Fibroblast of mammary gland (primary cell): ENCODE measurements at regions not wholly inside any gene's neighbourhood (a gene's known extent, or its start where the extent isn't known, plus 50 kb on each side); places are given as distances from the start of the nearest gene placed in this dataset.

Experiments used
- DNase-seq: peaks from one replicate; pipeline ENCODE4 v3.0.0-alpha.2; 2010; ENCODE audit warnings: low read depth
- H3K4me3 ChIP-seq: 2 replicates; pipeline ENCODE4 v1.5.1; 2011; ENCODE audit warnings: low read depth, mild to moderate bottlenecking, low read length, moderate library complexity; ENCODE audit not compliant: control insufficient read depth
- TF ChIP-seq, protein P1 (sequence below): conservative IDR thresholded peaks from 2 replicates; pipeline ENCODE4 v1.5.1; 2011; ENCODE audit warnings: low read depth, low read length, inconsistent platforms; ENCODE audit not compliant: control insufficient read depth, insufficient read depth

DNA sequence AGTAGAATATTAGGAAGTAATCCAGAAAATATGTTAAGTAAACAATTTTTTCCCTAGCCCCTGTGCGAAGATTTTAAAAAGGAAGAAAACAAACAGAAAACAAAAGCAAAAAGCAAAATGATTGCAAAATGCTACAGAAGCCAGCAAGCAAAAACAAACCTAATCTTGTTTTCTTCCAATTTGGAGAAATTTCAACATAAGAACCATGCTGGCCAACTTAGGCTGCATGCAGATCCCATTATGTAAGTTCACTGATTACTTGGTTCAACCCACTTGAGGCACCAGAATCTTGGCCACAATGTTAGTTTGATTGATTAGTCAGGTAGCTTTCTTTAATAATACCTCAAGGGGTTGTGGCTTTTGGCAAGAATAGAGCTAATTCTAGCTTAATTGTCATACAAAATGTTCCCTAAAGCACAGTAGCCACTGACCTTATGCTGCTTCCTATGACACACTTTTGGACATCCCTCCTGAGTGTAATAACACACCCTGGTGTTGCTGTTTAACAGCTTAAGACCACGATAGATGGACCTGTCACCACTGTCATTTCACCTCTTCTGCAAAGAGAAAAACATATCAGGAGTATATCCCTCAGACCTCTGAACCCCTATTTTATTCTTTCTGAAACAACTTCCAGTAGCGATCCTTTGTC lies 2342.1 kb downstream of the PCDH7 start:
- DNase-seq: peak; percentile 25
- TF ChIP-seq, protein P1, sequence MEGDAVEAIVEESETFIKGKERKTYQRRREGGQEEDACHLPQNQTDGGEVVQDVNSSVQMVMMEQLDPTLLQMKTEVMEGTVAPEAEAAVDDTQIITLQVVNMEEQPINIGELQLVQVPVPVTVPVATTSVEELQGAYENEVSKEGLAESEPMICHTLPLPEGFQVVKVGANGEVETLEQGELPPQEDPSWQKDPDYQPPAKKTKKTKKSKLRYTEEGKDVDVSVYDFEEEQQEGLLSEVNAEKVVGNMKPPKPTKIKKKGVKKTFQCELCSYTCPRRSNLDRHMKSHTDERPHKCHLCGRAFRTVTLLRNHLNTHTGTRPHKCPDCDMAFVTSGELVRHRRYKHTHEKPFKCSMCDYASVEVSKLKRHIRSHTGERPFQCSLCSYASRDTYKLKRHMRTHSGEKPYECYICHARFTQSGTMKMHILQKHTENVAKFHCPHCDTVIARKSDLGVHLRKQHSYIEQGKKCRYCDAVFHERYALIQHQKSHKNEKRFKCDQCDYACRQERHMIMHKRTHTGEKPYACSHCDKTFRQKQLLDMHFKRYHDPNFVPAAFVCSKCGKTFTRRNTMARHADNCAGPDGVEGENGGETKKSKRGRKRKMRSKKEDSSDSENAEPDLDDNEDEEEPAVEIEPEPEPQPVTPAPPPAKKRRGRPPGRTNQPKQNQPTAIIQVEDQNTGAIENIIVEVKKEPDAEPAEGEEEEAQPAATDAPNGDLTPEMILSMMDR: no peak
- no peak overlapping the region for H3K4me3 ChIP-seq

DNA sequence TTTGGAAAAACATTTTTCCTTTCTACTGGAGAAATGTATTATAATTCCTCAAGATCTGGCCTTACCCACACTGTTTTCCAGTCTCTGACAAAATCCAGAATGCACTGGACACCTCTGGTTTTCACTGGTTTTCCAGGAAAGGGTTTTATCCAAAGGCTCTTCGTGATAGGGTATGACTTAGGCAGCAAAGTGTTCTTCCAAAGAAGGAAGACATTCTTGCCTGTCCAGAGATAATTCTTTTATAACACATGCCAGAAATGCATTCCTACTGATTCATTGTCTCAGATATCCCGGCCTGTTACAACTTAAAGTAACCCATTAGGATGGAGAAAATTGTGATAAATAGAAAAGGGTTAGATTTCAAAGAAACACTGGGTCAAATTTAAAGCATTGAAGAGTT lies 2343.1 kb downstream of the PCDH7 start:
- H3K4me3 ChIP-seq: no peak overlapping the region
- peak; percentile 80 for DNase-seq

DNA sequence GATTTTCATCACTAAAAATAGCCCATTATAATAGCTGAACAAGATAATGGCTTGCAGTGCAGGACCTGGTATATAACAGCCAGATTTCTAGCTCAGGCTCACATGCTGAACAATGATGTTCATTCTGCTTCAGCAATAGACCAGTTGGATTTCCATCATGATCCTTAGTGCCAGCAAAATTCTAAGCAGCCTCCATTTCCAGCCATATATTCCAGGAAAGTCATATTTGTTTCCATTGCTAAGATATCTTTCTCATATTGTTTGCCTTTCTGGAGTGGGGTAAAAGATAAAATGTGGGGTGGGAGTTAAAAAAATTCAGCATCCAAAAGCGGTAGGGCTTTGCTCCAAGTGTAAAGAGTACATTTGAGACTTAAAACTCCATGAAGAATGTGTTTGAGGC lies 2344.1 kb downstream of the PCDH7 start:
- TF ChIP-seq, protein P1: no peak
- no peak for DNase-seq
- no peak overlapping the region for H3K4me3 ChIP-seq

More for the DNA sequence above, 2343.1 kb downstream of the PCDH7 start:
- TF ChIP-seq, protein P1: no peak

DNA sequence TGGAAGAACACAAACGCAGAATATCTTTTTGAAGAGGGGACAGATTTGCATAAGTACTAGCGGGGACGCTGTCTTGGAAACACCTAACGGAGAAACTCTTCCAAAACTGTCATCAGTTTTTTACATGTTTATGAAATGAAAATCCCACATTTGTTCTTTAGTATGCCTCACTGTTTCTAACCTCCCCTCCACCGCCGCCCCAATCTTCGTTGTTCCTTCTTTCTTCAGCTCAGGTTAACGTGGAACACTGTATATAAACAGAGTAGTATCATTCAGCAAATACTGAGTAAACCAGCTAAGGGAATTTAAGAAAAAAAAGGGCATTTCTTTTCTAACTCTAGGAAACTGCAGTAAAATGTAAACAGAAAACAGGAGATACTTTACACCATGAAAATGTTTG lies 2345.6 kb downstream of the PCDH7 start:
- DNase-seq: no peak
- TF ChIP-seq, protein P1: no peak
- no peak overlapping the region for H3K4me3 ChIP-seq

DNA sequence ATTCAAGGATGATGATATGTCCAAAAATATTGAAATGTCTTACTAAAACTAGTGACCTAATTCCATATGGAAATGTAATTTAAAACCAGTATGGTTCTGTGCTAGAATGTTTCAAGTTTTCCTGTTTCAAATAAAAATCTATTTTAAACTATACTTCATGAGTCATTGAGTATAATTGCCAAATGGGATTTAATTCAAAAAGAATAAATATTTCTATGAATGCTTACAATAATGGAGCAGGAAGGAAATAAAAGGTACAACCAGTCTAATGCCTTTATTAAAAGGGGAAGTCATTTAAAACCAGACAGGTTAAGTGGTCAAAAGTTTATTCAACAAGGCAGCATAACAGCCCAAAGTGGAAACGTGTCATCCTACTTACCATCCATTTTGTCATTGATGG lies 2347.1 kb downstream of the PCDH7 start:
- DNase-seq: peak; percentile 40
- TF ChIP-seq, protein P1: no peak
- no peak overlapping the region for H3K4me3 ChIP-seq

DNA sequence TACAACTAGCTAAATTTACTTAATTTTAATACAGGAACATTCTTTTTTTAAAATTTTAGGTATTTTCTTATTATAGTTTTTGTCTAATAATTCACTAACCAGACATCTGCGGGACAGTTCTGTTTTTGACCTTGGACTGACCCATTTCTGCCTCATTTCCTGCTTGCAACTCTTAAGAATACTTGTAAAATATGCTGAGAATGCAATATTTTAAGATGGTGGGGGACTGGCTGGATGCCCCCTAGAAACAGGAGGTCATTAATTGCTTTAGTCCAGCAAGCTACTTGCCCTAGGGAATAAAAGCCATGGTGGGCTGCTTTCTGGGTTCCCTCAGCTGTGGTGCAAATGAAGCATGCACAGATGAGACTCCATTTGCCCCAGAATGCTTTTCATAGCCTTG lies 2348.4 kb downstream of the PCDH7 start:
- no peak overlapping the region for H3K4me3 ChIP-seq
- TF ChIP-seq, protein P1: no peak
- DNase-seq: no peak

DNA sequence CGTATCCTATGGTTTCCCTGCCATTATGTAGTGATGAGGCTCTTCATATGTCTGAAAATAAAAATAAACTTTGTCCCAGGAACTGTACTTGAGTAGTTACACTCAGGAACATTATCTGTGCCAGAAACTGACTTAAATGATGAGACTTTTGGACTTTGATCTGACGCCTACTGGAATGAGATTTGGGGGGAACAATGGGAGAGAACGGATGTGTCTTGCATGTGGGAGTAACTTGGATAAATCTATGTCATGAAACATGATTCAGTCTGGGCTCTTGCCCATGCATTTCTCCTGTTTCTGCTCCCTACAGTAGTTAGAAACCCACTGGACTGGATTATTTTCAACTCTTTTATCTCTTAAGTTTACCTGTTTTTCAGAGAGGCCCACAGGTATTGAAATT lies 2351.4 kb downstream of the PCDH7 start:
- H3K4me3 ChIP-seq: no peak overlapping the region
- peak; percentile 87 for DNase-seq
- TF ChIP-seq, protein P1: no peak
